ENCODE measurements at regions not wholly inside any gene's neighbourhood (a gene's known extent, or its start where the extent isn't known, plus 50 kb on each side); places are given as distances from the start of the nearest gene placed in this dataset.

- Histone ChIP-seq H3K9me3 (no peaks in the 10 kb centered on the region), H3K27me3 (no peaks in the 10 kb centered on the region), H3K4me3 (no peak overlapping the region), H3K36me3 (no peaks in the 10 kb centered on the region), H3K27ac (no peak overlapping the region), H3K4me1 (no peaks in the 10 kb centered on the region)
- peak in 1 of 2 donors; percentile 14 for DNase-seq
- intact Hi-C loops (cut with DNase I; ENCODE audit: low total_unique reads): no loop called here
- 29 to 48% (median 44%) methylated on average over 3 of the region's 3 CpGs for WGBS, 5 donors
- TF ChIP-seq EP300 (IDR thresholded peaks at IDR 0.05) (no peak), POLR2A (IDR thresholded peaks at IDR 0.05) (no peak), POLR2AphosphoS5 (IDR thresholded peaks at IDR 0.05) (no peak), CTCF (IDR thresholded peaks at IDR 0.05) (no peak)
Measured at GRCh38 chr4:66927937-66928336, 617.4 kb downstream of the CENPC start.

GRCh38 chr4:66926687-66927086 lies 618.6 kb downstream of the CENPC start:
- no peak overlapping the region for H3K4me3 ChIP-seq
- no peaks in the 10 kb centered on the region for H3K4me1 ChIP-seq
- no peak overlapping the region for H3K27ac ChIP-seq
- intact Hi-C loops (cut with DNase I; ENCODE audit: low total_unique reads): no loop called here
- H3K27me3 ChIP-seq: no peaks in the 10 kb centered on the region
- TF ChIP-seq EP300 (IDR thresholded peaks at IDR 0.05) (no peak), POLR2A (IDR thresholded peaks at IDR 0.05) (no peak), CTCF (IDR thresholded peaks at IDR 0.05) (no peak), POLR2AphosphoS5 (IDR thresholded peaks at IDR 0.05) (no peak)
- WGBS, 5 donors: 94 to 97% (median 96%) methylated on average over 3 of the region's 3 CpGs
- no peak for DNase-seq
- no peaks in the 10 kb centered on the region for H3K9me3 ChIP-seq
- no peaks in the 10 kb centered on the region for H3K36me3 ChIP-seq

- H3K36me3 ChIP-seq: no peaks in the 10 kb centered on the region
- DNase-seq: no peak
- intact Hi-C loops (cut with DNase I; ENCODE audit: low total_unique reads): no loop called here
- TF ChIP-seq CTCF (IDR thresholded peaks at IDR 0.05) (no peak), EP300 (IDR thresholded peaks at IDR 0.05) (no peak), POLR2AphosphoS5 (IDR thresholded peaks at IDR 0.05) (no peak), POLR2A (IDR thresholded peaks at IDR 0.05) (no peak)
- H3K4me1 ChIP-seq: no peaks in the 10 kb centered on the region
- no peak overlapping the region for H3K27ac ChIP-seq
- H3K9me3 ChIP-seq: no peaks in the 10 kb centered on the region
- H3K27me3 ChIP-seq: no peaks in the 10 kb centered on the region
- H3K4me3 ChIP-seq: no peak overlapping the region
Measured at GRCh38 chr4:66923081-66923865, 622.0 kb downstream of the CENPC start.

DNA sequence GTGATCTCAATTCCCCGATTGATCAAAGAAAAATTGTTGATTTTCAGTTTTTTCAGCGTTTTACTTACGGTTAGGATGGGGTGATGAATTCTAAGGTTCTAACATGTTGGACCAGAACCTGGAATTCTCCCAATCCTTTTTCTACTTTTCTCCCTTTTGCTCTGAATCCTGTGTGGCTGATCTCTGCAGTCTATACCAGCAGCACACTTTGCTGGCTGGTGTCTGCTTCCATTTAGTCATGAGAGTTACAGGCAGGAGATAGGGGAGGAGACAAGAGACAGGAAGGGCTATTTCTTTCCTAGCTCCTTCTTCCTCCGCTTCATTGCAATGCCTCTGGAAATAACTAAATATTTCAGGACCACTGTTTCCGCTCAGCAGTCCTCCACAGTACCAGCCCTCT lies 623.9 kb downstream of the CENPC start:
- intact Hi-C loops (cut with DNase I; ENCODE audit: low total_unique reads): no loop called here
- Histone ChIP-seq H3K4me1 (no peaks in the 10 kb centered on the region), H3K36me3 (no peaks in the 10 kb centered on the region), H3K9me3 (no peaks in the 10 kb centered on the region), H3K27ac (no peak overlapping the region), H3K4me3 (no peak overlapping the region), H3K27me3 (no peaks in the 10 kb centered on the region)
- DNase-seq: no peak
- TF ChIP-seq CTCF (IDR thresholded peaks at IDR 0.05) (no peak), POLR2A (IDR thresholded peaks at IDR 0.05) (no peak), EP300 (IDR thresholded peaks at IDR 0.05) (no peak), POLR2AphosphoS5 (IDR thresholded peaks at IDR 0.05) (no peak)
- WGBS, 5 donors: 67 to 72% (median 68%) methylated on average over 5 of the region's 5 CpGs
